WERI-Rb-1 (cell line): ENCODE measurements at regions not wholly inside any gene's neighbourhood (a gene's known extent, or its start where the extent isn't known, plus 50 kb on each side); places are given as distances from the start of the nearest gene placed in this dataset.

ENCODE experiments used
- DNase-seq: peaks from one replicate; pipeline ENCODE4 v3.0.0-alpha.2; 2020
- H3K27ac ChIP-seq: fragments of 250-450 bp; sonication (Bioruptor Pico); 2 replicates; pipeline ENCODE4 v1.5.1; 2020; ENCODE audit warnings: mild to moderate bottlenecking, moderate library complexity
- H3K27me3 ChIP-seq: fragments of 250-450 bp; sonication (Bioruptor Pico); 2 replicates; pipeline ENCODE4 v1.5.1; 2021; ENCODE audit warnings: mild to moderate bottlenecking, low read depth, moderate library complexity; ENCODE audit not compliant: insufficient read depth, severe bottlenecking
- H3K36me3 ChIP-seq: fragments of 250-450 bp; sonication (Bioruptor Pico); 2 replicates; pipeline ENCODE4 v1.5.1; 2020; ENCODE audit warnings: mild to moderate bottlenecking, moderate library complexity
- H3K4me3 ChIP-seq: 2 replicates; pipeline ENCODE4 v1.5.1; 2011; ENCODE audit warnings: low read depth, mild to moderate bottlenecking, control low read depth, low read length
- H3K9me3 ChIP-seq: fragments of 250-450 bp; sonication (Bioruptor Pico); 2 replicates; pipeline ENCODE4 v1.5.1; 2021; ENCODE audit warnings: mild to moderate bottlenecking, moderate library complexity; ENCODE audit not compliant: severe bottlenecking
- CTCF ChIP-seq: IDR thresholded peaks from 2 replicates; pipeline ENCODE4 v1.5.1; 2011; ENCODE audit warnings: low read depth, mild to moderate bottlenecking, control low read depth, inconsistent platforms, low read length

DNA sequence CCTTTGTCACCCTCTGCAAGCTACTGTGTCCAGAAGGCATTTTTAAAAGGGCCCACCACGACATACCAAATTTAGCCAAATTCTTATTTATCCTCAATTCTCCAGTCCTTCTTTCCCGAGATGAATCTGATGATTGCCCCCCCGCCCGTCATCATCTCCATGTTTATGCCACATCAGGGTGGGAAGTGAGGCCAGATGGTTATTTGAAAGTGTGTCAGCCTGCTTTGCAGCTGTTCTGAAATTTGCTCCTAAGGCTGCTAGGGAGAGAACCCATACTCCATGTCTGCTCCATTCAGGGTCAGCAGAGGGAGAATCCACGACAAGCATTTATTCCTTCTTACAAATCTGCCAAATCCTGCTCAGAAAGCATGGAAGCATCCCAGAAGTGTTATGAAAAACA lies 337.8 kb downstream of the ADAMTS20 start:
- Histone ChIP-seq H3K36me3 (no peaks in the 10 kb centered on the region), H3K9me3 (no peaks in the 10 kb centered on the region), H3K4me3 (no peak overlapping the region), H3K27ac (no peak overlapping the region), H3K27me3 (peaks cover 3% of the 10 kb centered on the region)
- no peak for DNase-seq
- TF ChIP-seq CTCF, result no peak

DNA sequence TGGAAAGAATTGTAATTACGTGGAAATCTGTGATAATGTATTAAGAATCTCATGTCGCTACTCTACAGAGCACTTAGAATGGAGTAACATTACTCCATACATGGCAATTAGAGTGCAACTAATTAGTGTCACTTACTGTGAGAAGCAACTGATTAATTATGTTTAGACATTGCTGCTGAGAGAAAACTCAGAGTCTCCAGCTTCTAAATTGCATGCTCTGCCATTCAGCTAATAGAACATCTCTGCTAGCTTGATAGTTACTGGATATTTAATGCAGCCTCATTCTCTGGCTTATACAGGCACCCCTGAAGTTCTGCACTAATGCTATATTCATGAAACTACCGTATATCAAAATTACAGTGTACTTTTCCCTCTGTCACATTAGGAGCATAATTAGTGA lies 338.4 kb downstream of the ADAMTS20 start:
- H3K4me3 ChIP-seq, result no peak overlapping the region
- H3K36me3 ChIP-seq, result no peaks in the 10 kb centered on the region
- no peak overlapping the region for H3K27ac ChIP-seq
- no peak for DNase-seq
- TF ChIP-seq CTCF, result no peak
- H3K9me3 ChIP-seq, result no peaks in the 10 kb centered on the region
- H3K27me3 ChIP-seq, result peaks cover 3% of the 10 kb centered on the region

DNA sequence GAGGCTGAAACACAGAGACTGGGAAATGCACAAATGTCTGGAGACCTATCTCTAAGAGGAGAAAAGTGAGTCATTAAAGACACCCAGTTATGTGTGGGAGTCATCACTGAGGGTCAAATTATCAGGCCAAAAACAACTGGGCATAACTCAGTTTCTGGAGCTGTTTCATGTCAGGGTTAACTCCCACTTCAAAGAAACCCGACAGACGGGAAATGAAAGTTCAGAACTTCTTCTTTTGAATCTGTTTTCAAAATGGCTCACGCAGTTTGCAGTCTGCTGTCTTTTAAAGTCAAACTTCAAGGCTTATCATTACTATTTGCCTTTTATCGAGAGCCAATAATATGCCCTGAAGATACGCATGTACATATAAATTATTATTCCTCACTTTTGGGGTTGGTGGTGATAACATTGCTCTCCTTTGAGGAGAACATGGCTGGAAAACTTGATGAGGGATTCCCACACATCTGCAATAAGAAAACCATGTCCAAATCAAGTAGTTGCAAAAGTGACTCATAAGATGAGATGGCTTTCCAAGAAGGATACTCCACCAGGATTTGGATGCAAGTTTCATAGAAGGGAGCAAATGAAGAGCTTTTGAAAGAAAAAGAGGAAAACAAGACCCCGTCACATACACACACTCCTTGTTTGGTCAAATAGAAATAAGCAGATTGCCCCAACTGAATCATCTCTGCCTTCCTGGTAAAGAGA lies 341.4 kb downstream of the ADAMTS20 start:
- H3K9me3 ChIP-seq, result no peaks in the 10 kb centered on the region
- TF ChIP-seq CTCF, result no peak
- no peak overlapping the region for H3K4me3 ChIP-seq
- no peaks in the 10 kb centered on the region for H3K36me3 ChIP-seq
- DNase-seq, result no peak
- H3K27ac ChIP-seq, result no peak overlapping the region
- H3K27me3 ChIP-seq, result peaks cover 3% of the 10 kb centered on the region

GRCh38 chr12:43208627-43209026 lies 343.4 kb downstream of the ADAMTS20 start:
- Histone ChIP-seq H3K9me3 (no peaks in the 10 kb centered on the region), H3K27ac (no peak overlapping the region), H3K36me3 (no peaks in the 10 kb centered on the region), H3K4me3 (no peak overlapping the region), H3K27me3 (peaks cover 3% of the 10 kb centered on the region)
- TF ChIP-seq CTCF, result no peak
- DNase-seq, result no peak

- no peak overlapping the region for H3K27ac ChIP-seq
- H3K36me3 ChIP-seq, result no peaks in the 10 kb centered on the region
- H3K27me3 ChIP-seq, result peaks cover 3% of the 10 kb centered on the region
- no peak overlapping the region for H3K4me3 ChIP-seq
- DNase-seq, result no peak
- no peaks in the 10 kb centered on the region for H3K9me3 ChIP-seq
- no peak for TF ChIP-seq CTCF
These were observed 343.8 kb downstream of the ADAMTS20 start for GRCh38 chr12:43208221-43208620.

- Histone ChIP-seq H3K36me3 (no peaks in the 10 kb centered on the region), H3K4me3 (no peak overlapping the region), H3K9me3 (no peaks in the 10 kb centered on the region), H3K27ac (no peak overlapping the region), H3K27me3 (no peaks in the 10 kb centered on the region)
- TF ChIP-seq CTCF, result no peak
- no peak for DNase-seq
These were observed 345.6 kb downstream of the ADAMTS20 start for GRCh38 chr12:43206396-43206795.
